CD4-positive, alpha-beta T cell treated with Interferon alpha-2 for 1 hour (primary cell): ENCODE measurements at regions not wholly inside any gene's neighbourhood (a gene's known extent, or its start where the extent isn't known, plus 50 kb on each side); places are given as distances from the start of the nearest gene placed in this dataset.

Source experiments
- DNase-seq, 2 donors: peaks; one replicate each; pipeline ENCODE4 v3.0.0-alpha.2; 2020 to 2022

DNA sequence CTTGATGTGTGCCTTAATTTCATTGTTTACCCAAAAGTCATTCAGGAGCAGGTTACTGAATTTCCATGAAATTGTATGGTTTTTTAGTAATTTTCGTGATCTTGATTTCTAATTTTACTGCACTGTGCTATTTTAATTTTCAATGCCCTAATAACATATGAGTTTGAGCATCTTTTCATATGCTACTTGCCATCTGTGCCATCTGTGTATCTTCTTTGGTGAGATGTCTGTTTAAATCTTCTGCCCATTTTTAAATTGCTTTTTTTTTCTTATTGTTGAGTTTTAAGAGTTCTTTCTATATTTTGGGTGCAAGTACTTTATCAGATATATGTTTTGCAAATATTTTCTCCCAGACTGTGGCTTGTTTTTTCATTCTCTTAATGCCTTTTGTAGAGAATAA, 165.9 kb downstream of the ST6GAL2 start:
- DNase-seq: no peak

DNA sequence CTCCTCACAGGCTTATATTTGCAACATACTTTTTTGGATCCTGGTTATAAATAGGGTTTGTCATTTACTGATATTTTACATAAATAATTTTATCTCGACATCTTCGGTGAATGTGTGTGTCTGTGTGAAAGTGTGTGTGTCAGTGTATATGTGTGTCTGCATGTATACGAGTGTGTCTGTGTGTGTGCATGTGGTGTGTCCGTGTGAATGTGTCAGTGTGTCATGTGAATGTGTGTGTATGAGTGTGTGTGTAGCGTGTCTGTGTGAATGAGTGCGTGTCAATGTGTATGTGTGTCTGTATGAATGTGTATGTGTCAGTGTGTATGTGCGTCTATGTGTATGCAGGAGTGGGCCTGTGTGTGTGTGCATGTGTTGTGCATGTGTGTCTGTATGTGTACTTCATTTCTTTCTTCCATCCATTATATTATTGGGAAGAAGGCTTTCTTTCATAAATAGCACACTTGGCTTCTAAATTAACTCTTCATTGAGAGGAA, 161.6 kb downstream of the ST6GAL2 start:
- DNase-seq: no peak

- DNase-seq: no peak
These were observed 151.8 kb downstream of the ST6GAL2 start for GRCh38 chr2:106734165-106734564.

DNA sequence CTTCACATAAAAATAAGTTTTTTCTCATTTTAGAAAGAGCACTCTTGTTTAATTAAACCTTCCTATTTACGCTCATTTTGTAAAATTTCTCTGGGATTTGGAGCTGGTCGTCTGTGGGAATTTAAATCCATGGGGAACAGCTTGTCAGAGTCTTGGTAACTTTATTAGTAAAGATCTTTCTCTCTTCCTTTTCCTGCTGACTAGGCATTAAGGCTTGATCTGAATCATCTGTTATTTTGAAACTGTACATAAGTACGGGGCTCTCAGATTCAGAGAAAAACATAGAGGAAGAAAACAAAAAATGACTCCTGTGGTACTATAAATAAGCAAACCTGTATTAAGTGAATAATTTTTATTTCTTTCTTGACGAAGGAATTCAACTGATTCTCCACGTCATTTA, 150.2 kb downstream of the ST6GAL2 start:
- DNase-seq: no peak

DNA sequence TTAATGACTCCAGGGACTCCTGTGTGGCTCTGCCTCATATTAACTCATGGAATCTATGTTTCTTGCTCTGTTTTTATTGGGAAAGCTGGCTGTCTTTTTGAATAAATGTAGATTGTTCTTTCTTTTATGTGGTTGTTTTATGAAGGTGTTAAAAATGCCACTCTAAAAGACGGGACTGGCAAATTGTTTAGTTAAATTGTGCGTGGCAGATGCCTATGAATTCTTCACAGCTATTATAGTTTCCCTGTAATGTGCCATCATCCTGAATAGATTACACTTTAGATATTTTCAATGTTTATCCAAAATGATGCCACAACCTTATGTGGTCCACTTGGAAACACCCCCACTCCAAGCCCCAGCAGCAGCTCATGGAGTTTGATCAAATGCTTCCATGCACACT, 149.7 kb downstream of the ST6GAL2 start:
- DNase-seq: no peak

DNA sequence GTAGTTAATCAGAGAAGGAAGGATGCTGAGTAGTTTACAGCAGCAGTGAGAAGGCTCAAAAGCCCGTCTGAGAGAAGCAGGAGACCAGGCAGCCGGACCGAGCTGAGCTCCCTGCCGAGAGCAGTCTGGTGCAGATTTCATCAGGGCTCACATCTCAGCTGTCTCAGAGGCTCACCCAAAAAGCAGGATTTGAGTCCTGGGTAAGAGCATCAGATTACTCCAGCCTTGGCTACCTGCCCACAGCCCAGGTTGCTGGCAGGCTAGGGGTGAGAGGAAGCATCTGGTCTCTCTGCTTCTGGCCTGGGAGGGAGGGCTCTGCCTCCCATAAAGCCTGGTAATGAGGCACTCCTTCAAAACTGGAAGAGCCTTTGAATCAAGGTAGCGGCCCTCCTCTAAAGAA, 140.5 kb downstream of the ST6GAL2 start:
- DNase-seq: no peak

DNA sequence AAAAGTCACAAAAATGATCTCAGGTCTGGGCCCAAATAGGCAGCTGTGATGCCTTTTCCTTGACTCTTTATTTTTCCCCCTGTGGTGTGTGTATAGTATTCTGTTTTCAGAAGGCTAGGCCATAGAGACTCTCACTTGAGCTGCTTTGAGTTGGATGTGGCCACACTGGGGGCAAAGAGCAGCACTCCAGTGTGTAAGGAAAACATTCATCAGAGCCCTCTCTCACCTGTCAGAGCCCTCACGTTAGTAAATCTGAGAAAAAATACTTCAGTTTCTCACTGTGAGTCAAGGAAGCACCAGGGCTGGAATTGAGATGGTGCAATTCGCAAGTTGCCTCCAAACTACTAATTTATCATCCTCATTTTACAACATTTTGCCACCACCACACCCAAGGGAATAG, 136.1 kb downstream of the ST6GAL2 start:
- DNase-seq: no peak
